ENCODE measurements at regions not wholly inside any gene's neighbourhood (a gene's known extent, or its start where the extent isn't known, plus 50 kb on each side); places are given as distances from the start of the nearest gene placed in this dataset.
"Not testable (repeated sequence)": the region's sequence is repeated elsewhere in the genome, so short reads cannot be mapped to it uniquely, and the experiment has no call there.

DNA sequence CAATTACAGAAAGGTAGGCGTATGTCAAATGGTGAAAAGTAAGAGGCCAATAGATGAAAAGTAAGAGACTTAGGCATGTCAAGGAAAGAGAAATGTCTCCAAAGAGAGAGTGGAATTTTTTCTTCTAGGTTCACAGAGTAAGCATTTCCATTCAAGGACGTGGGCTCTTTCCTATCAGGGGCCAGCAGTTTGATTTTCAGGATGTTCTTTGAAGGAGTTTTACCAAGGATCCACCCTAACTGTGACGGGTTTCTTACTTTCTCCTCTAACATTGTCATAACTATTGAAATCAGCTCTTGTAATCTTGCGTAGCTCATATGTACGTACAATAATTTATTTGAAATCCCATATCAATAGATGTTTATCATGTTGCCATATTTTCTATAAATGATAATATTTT lies 2112.2 kb upstream of the RAG2 start:
- no peaks in the 10 kb centered on the region for H3K36me3 ChIP-seq
- H3K4me3 ChIP-seq = no peak overlapping the region
- intact Hi-C loops (cut with DNase I) = no loop called here
- no peak overlapping the region for H3K27ac ChIP-seq
- TF ChIP-seq, protein P1, sequence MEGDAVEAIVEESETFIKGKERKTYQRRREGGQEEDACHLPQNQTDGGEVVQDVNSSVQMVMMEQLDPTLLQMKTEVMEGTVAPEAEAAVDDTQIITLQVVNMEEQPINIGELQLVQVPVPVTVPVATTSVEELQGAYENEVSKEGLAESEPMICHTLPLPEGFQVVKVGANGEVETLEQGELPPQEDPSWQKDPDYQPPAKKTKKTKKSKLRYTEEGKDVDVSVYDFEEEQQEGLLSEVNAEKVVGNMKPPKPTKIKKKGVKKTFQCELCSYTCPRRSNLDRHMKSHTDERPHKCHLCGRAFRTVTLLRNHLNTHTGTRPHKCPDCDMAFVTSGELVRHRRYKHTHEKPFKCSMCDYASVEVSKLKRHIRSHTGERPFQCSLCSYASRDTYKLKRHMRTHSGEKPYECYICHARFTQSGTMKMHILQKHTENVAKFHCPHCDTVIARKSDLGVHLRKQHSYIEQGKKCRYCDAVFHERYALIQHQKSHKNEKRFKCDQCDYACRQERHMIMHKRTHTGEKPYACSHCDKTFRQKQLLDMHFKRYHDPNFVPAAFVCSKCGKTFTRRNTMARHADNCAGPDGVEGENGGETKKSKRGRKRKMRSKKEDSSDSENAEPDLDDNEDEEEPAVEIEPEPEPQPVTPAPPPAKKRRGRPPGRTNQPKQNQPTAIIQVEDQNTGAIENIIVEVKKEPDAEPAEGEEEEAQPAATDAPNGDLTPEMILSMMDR (IDR thresholded peaks at IDR 0.05) = no peak
- H3K4me1 ChIP-seq = no peaks in the 10 kb centered on the region
- H3K9me3 ChIP-seq = no peaks in the 10 kb centered on the region
- no peaks in the 10 kb centered on the region for H3K27me3 ChIP-seq (ENCODE audit: low read depth)
- DNase-seq (no peak), ATAC-seq (no peak)

DNA sequence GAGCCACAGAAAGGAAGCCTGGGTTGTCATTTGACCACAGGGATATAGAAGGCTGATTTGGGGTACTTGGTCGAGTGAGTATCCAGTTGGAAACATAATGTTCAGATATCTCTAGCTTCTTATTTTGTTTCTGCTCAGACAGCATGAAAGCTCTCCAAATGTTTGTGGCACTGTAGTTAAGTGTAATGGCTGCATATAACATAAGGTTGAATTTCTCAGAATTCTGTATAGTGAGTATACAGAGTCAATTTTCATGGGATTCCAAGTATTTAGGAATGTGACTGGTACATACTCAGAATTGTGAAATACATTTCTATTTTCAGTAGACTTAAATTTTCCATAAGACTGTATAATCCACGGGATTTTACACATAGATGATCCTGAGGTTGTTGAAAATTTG lies 2102.1 kb upstream of the RAG2 start:
- TF ChIP-seq, protein P1 (IDR thresholded peaks at IDR 0.05) = no peak
- H3K4me3 ChIP-seq = no peak overlapping the region
- DNase-seq = no peak
- H3K27me3 ChIP-seq (ENCODE audit: low read depth) = no peaks in the 10 kb centered on the region
- intact Hi-C loops (cut with DNase I) = no loop called here
- H3K9me3 ChIP-seq = no peaks in the 10 kb centered on the region
- no peaks in the 10 kb centered on the region for H3K4me1 ChIP-seq
- H3K27ac ChIP-seq = no peak overlapping the region
- no peak for ATAC-seq
- no peaks in the 10 kb centered on the region for H3K36me3 ChIP-seq

DNA sequence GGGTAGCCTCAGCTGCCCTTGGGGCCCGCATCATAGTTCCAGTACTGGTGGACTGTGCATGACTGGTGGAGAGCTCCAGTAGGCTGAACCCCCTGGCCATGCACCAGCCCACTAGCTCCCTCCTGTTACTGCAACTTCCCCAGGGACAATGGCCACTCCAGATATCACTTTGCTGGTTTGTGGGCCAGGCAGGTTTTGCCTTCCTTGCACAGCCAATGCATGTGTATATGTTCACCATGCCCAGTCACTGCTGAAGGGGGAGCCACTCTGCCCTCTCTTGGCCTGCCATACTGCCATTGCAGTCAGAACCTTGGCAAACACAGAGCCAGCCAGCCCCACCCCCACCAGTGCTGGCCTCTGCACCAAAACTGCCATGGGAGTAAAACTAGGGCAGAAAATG lies 2095.3 kb upstream of the RAG2 start:
- no peak for DNase-seq
- Histone ChIP-seq H3K36me3 (no peaks in the 10 kb centered on the region), H3K27me3 (ENCODE audit: low read depth) (no peaks in the 10 kb centered on the region), H3K4me1 (no peaks in the 10 kb centered on the region), H3K27ac (no peak overlapping the region), H3K4me3 (no peak overlapping the region), H3K9me3 (no peaks in the 10 kb centered on the region)
- intact Hi-C loops (cut with DNase I) = no loop called here
- no peak for ATAC-seq
- TF ChIP-seq, protein P1 (IDR thresholded peaks at IDR 0.05) = no peak

DNA sequence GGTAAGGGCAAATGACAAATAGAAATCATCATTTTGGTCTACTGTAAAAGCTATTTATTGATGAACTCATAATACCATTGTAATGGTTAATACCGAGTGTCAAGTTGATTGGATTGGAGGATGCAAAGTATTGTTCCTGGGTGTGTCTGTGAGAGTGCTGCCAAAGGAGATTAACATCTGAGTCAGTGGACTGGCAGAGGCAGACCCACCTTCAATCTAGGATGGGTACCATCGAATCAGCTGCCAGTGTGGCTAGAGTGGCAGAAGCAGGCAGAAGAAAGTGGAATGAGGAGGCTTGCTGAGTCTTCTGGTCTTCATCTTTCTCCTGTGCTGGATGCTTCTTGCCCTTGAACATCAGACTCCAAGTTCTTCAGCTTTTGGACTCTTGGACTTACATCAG lies 2092.2 kb upstream of the RAG2 start:
- intact Hi-C loops (cut with DNase I); H3K36me3 ChIP-seq; H3K27ac ChIP-seq; H3K4me1 ChIP-seq; DNase-seq; H3K4me3 ChIP-seq; H3K9me3 ChIP-seq; ATAC-seq; H3K27me3 ChIP-seq (ENCODE audit: low read depth): not testable (repeated sequence)

DNA sequence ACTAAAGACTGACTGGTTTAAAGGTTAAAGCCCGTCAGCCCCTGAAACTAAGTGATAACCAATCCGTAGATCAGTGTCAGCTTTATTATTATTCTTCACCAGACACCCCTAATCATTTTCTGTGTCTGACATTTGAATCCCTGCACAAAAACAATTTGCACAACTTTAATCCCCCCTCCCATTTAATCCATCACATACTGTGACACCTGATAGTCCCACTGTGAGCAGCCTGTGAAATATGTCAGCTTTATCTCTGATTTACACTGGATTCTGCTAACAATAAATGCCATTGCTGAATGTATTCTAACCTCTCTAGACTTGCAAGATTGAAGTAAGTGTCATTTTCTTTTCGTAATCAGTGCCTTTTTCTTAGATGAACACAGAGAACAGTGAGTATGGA lies 2089.0 kb upstream of the RAG2 start:
- Histone ChIP-seq H3K9me3 (no peaks in the 10 kb centered on the region), H3K27ac (no peak overlapping the region), H3K4me3 (no peak overlapping the region), H3K4me1 (no peaks in the 10 kb centered on the region), H3K27me3 (ENCODE audit: low read depth) (no peaks in the 10 kb centered on the region), H3K36me3 (no peaks in the 10 kb centered on the region)
- TF ChIP-seq, protein P1 (IDR thresholded peaks at IDR 0.05) = no peak
- intact Hi-C loops (cut with DNase I) = no loop called here
- ATAC-seq = no peak
- DNase-seq = no peak

DNA sequence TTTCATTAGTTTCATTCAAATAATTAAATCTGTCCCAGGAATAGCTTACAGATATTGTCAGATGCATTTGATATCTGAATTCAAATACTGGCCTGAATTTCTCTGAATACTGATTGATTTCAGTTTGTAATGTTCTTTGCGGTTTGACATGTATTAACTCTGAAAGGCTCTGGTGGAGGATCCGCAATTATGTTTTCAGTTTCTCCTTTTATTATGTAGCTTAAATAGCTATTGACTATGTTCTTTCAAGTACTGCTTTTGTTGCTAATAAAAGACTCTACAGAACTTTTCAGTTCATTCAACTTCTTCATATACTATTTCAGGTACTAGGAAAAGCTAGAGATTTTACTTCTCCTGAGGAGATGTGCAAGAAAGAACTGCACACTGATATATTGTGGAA lies 2085.4 kb upstream of the RAG2 start:
- DNase-seq = no peak
- TF ChIP-seq, protein P1 (IDR thresholded peaks at IDR 0.05) = no peak

More for the DNA sequence above, 2085.4 kb upstream of the RAG2 start:
- intact Hi-C loops (cut with DNase I) = no loop called here
- no peaks in the 10 kb centered on the region for H3K4me1 ChIP-seq
- H3K27me3 ChIP-seq (ENCODE audit: low read depth) = no peaks in the 10 kb centered on the region
- H3K9me3 ChIP-seq = no peaks in the 10 kb centered on the region
- H3K36me3 ChIP-seq = no peaks in the 10 kb centered on the region
- no peak overlapping the region for H3K4me3 ChIP-seq
- no peak for ATAC-seq
- H3K27ac ChIP-seq = no peak overlapping the region
